HL-60 (cell line): ENCODE measurements at regions not wholly inside any gene's neighbourhood (a gene's known extent, or its start where the extent isn't known, plus 50 kb on each side); places are given as distances from the start of the nearest gene placed in this dataset.

Source experiments
- DNase-seq, 2 experiments: peaks; one replicate each; pipeline ENCODE4 v3.0.0-alpha.2; 2010 to 2020; ENCODE audit warnings: low read depth in 1 of 2, low spot score in 1 of 2
- H3K27ac ChIP-seq: fragments of 250-450 bp; sonication (Bioruptor Pico); replicated peaks from 2 replicates; pipeline ENCODE4 v1.5.1; 2020; ENCODE audit warnings: mild to moderate bottlenecking, moderate library complexity
- H3K27me3 ChIP-seq: fragments of 250-450 bp; sonication (Bioruptor Pico); 2 replicates; pipeline ENCODE4 v1.5.1; 2021; ENCODE audit warnings: mild to moderate bottlenecking, moderate library complexity; ENCODE audit not compliant: insufficient read depth, poor library complexity, severe bottlenecking
- H3K4me3 ChIP-seq: replicated peaks from 2 replicates; pipeline ENCODE4 v1.5.1; 2011; ENCODE audit warnings: mild to moderate bottlenecking, control low read depth, low read length; ENCODE audit not compliant: insufficient read depth
- GABPA ChIP-seq: IDR thresholded peaks from 2 replicates; pipeline ENCODE4 v1.6.1; 2012; ENCODE audit warnings: low read depth
- POLR2AphosphoS5 ChIP-seq: IDR thresholded peaks from 2 replicates; pipeline ENCODE4 v1.6.1; 2012; ENCODE audit warnings: low read depth
- SPI1 ChIP-seq: IDR thresholded peaks from 2 replicates; pipeline ENCODE4 v1.6.1; 2012; ENCODE audit warnings: low read depth, mild to moderate bottlenecking, borderline replicate concordance
- TF ChIP-seq, protein P1 (sequence below): IDR thresholded peaks from one replicate; pipeline ENCODE4 v1.5.1; 2011; ENCODE audit warnings: low read length, control low read depth, inconsistent platforms; ENCODE audit not compliant: insufficient read depth
- TF ChIP-seq, protein P2 (sequence below): IDR thresholded peaks from 2 replicates; pipeline ENCODE4 v1.6.1; 2012; ENCODE audit warnings: low read depth; ENCODE audit not compliant: insufficient replicate concordance

DNA sequence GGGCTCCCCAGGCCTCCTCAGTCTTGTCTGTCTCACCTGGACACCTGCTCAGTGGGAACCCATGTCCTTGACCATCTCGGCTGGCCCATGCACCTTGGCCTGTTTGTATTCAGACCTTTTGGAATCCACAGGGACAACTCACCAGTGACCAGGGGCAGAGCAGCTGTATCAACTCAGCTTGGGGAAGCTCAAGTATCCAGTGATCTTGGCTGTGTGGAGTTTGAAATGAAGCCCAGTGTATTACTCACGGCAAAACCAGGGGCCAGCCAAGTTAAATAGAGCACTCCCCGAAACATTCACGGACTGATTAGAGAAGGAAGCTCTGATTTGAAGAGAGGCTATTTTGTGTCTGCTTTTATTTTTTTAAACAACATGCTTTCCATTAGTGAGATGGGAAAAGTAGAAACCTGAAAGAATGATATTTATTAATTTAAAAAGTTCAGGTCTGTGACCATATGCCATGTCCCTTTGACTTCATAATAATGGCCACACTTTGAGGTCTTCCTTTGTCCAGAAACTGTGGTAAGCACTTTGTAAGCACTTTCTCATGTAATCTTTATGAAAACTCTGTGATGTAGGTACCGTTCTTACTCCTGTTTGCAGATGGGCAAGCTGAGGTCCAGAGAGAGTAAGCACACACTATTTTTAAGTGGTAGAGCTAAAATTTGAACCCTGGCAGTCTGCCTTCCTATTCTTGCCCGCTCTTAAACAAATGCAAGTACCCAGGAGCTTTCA is 656.5 kb downstream of the BNC2 start:
- TF ChIP-seq POLR2AphosphoS5 (no peak), SPI1 (no peak), GABPA (no peak)
- TF ChIP-seq, protein P1, sequence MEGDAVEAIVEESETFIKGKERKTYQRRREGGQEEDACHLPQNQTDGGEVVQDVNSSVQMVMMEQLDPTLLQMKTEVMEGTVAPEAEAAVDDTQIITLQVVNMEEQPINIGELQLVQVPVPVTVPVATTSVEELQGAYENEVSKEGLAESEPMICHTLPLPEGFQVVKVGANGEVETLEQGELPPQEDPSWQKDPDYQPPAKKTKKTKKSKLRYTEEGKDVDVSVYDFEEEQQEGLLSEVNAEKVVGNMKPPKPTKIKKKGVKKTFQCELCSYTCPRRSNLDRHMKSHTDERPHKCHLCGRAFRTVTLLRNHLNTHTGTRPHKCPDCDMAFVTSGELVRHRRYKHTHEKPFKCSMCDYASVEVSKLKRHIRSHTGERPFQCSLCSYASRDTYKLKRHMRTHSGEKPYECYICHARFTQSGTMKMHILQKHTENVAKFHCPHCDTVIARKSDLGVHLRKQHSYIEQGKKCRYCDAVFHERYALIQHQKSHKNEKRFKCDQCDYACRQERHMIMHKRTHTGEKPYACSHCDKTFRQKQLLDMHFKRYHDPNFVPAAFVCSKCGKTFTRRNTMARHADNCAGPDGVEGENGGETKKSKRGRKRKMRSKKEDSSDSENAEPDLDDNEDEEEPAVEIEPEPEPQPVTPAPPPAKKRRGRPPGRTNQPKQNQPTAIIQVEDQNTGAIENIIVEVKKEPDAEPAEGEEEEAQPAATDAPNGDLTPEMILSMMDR = no peak
- TF ChIP-seq, protein P2, sequence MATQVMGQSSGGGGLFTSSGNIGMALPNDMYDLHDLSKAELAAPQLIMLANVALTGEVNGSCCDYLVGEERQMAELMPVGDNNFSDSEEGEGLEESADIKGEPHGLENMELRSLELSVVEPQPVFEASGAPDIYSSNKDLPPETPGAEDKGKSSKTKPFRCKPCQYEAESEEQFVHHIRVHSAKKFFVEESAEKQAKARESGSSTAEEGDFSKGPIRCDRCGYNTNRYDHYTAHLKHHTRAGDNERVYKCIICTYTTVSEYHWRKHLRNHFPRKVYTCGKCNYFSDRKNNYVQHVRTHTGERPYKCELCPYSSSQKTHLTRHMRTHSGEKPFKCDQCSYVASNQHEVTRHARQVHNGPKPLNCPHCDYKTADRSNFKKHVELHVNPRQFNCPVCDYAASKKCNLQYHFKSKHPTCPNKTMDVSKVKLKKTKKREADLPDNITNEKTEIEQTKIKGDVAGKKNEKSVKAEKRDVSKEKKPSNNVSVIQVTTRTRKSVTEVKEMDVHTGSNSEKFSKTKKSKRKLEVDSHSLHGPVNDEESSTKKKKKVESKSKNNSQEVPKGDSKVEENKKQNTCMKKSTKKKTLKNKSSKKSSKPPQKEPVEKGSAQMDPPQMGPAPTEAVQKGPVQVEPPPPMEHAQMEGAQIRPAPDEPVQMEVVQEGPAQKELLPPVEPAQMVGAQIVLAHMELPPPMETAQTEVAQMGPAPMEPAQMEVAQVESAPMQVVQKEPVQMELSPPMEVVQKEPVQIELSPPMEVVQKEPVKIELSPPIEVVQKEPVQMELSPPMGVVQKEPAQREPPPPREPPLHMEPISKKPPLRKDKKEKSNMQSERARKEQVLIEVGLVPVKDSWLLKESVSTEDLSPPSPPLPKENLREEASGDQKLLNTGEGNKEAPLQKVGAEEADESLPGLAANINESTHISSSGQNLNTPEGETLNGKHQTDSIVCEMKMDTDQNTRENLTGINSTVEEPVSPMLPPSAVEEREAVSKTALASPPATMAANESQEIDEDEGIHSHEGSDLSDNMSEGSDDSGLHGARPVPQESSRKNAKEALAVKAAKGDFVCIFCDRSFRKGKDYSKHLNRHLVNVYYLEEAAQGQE = no peak
- H3K4me3 ChIP-seq = no peak overlapping the region
- H3K27ac ChIP-seq = no peak overlapping the region
- H3K27me3 ChIP-seq = no peaks in the 10 kb centered on the region
- DNase-seq = no peak

DNA sequence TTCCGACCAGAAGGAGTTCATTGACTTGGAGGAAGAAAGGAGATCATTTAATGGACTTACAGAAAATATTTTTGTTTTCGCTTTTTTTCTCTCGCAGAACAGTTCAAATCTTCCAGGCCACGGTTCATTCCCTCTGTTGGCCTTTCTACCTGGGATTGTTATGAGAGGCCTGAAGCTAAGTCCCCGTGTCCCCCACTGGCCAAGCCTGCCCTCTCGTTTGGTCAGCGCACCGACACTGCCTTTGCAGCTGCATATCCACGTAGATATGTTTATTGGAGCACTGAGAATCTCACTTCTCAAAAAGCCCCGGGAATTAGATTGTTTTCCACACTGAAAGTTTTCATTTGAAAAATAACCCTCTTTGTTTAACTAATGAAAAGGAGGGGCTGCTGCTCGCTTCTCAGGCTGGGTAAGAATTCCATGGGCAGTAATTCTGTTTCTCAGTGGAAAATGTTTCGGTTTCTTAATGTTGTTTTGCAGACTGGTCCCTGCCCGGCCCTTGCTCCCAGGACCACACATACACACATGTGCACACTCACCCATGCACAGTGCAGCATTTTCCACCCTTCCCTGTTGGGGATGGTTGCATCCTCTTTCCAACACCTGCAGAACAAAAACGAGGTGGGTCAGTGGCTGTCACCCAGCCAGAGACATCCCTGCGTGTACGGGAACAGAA is 655.7 kb downstream of the BNC2 start:
- no peaks in the 10 kb centered on the region for H3K27me3 ChIP-seq
- H3K4me3 ChIP-seq = no peak overlapping the region
- no peak overlapping the region for H3K27ac ChIP-seq
- DNase-seq = no peak
- TF ChIP-seq SPI1 (no peak), POLR2AphosphoS5 (no peak), GABPA (no peak)
- TF ChIP-seq, protein P1 = no peak
- TF ChIP-seq, protein P2 = no peak

DNA sequence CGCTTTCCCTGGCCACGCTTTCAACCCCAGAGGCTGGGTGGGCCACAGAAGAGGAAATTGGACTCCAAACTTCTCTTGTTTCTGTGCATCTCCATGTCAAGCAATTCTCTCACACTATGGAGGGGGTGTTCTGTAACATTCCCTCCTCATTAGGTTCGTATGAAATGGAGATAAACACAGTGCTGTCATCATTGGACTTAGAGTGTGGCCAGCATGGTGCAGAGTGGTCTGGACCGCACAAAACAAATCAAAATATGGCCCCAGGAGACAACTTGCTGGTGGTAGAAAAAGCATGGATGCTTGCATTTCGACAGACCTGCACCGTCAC is 655.2 kb downstream of the BNC2 start:
- no peak for DNase-seq
- TF ChIP-seq, protein P1 = no peak
- TF ChIP-seq POLR2AphosphoS5 (no peak), GABPA (no peak), SPI1 (no peak)
- TF ChIP-seq, protein P2 = no peak
- no peak overlapping the region for H3K4me3 ChIP-seq
- H3K27me3 ChIP-seq = no peaks in the 10 kb centered on the region
- H3K27ac ChIP-seq = no peak overlapping the region
